A673 (cell line): ENCODE measurements at regions not wholly inside any gene's neighbourhood (a gene's known extent, or its start where the extent isn't known, plus 50 kb on each side); places are given as distances from the start of the nearest gene placed in this dataset.

Source experiments
- BruUV-seq: library from RNA; stranded (reverse); fragments of 400-500 nt; replicated peaks from 2 replicates; lab custom pipeline; 2021; lab: Mats Ljungman, UMichigan
- CTCF ChIA-PET: fragments of 300-600 bp; sonication (Branson Sonifier 250); formaldehyde crosslinking; loops from one replicate; lab custom pipeline; 2022; ENCODE audit warnings: antibody characterized with exemption; lab: Charles Lee
- POLR2A ChIA-PET: fragments of 300-600 bp; sonication (Branson Sonifier 250); formaldehyde crosslinking; loops from one replicate; lab custom pipeline; 2022; ENCODE audit warnings: antibody characterized with exemption; ENCODE audit not compliant: low non-redundant PET; lab: Charles Lee
- DNase-seq: peaks from one replicate; pipeline ENCODE4 v3.0.0-alpha.2; 2015; ENCODE audit warnings: low spot score
- H3K27ac ChIP-seq: fragments of 200-600 bp; sonication (generic); 2 replicates; pipeline ENCODE4 v1.5.1; 2016; ENCODE audit warnings: mixed run types, low read depth, mild to moderate bottlenecking, mixed read lengths, antibody characterized with exemption, low read length; ENCODE audit not compliant: poor library complexity, severe bottlenecking
- H3K27me3 ChIP-seq: fragments of 200-600 bp; sonication (generic); replicated peaks from 2 replicates; pipeline ENCODE4 v1.6.1; 2017; ENCODE audit warnings: mixed run types, low read depth, mild to moderate bottlenecking, mixed read lengths, antibody characterized with exemption, low read length; ENCODE audit not compliant: insufficient read depth, poor library complexity
- H3K36me3 ChIP-seq: fragments of 200-600 bp; sonication (generic); 2 replicates; pipeline ENCODE4 v1.6.1; 2016; ENCODE audit warnings: mixed run types, mild to moderate bottlenecking, mixed read lengths, antibody characterized with exemption, low read length; ENCODE audit not compliant: insufficient read depth, poor library complexity, severe bottlenecking
- H3K4me1 ChIP-seq: fragments of 200-600 bp; sonication (generic); 2 replicates; pipeline ENCODE4 v1.6.1; 2017; ENCODE audit warnings: mixed run types, mild to moderate bottlenecking, mixed read lengths, antibody characterized with exemption, low read length; ENCODE audit not compliant: insufficient read depth, poor library complexity, severe bottlenecking
- H3K4me3 ChIP-seq: fragments of 200-600 bp; sonication (generic); 2 replicates; pipeline ENCODE4 v1.5.1; 2016; ENCODE audit warnings: low read depth, mixed run types, mild to moderate bottlenecking, mixed read lengths, low read length; ENCODE audit not compliant: poor library complexity, severe bottlenecking
- H3K9me3 ChIP-seq: fragments of 200-600 bp; sonication (generic); 2 replicates; pipeline ENCODE4 v1.6.1; 2016; ENCODE audit warnings: mixed run types, low read depth, mild to moderate bottlenecking, mixed read lengths, antibody characterized with exemption, low read length; ENCODE audit not compliant: poor library complexity, severe bottlenecking
- EZH2 ChIP-seq: fragments of 200-600 bp; sonication (generic); IDR thresholded peaks from 2 replicates; pipeline ENCODE4 v1.6.1; 2017; ENCODE audit warnings: borderline replicate concordance, low read depth, mild to moderate bottlenecking, mixed read lengths, antibody characterized with exemption, low read length; ENCODE audit not compliant: poor library complexity, severe bottlenecking
- intact Hi-C: fragments of 100-400 bp; cut with micrococcal nuclease; formaldehyde crosslinking; loops from one replicate; pipeline ENCODE4 v1.10.0; 2022; ENCODE audit not compliant: unreplicated experiment
- TF ChIP-seq, protein P1 (sequence below): fragments of 300-800, 200-600 bp; sonication (generic); conservative IDR thresholded peaks from 2 replicates; pipeline ENCODE4 v1.5.1; 2017; ENCODE audit warnings: low read depth, mild to moderate bottlenecking, antibody characterized with exemption, low read length, moderate library complexity, mixed read lengths

DNA sequence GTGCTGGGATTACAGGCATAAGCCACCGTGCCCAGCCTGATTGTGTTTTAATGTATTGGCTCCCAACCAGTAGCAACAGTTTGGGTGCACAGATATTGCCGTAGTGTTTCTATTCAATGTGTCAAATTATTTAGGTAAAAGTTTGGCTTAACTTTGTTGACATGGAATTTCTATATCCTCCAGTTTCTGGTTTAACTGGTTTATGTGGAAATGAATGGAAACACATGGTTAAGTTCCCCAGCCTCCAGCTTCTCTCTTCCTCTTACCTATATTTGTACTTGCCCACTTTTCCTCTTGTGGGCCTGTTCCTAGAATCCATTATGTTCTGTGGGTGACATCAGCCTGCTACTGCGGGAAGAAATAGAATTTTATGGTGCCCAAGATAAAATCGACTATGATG, 53.9 kb upstream of the ESR1 start:
- ChIA-PET POLR2A (no interaction called here), CTCF (no interaction called here)
- TF ChIP-seq EZH2, result no peak
- TF ChIP-seq, protein P1, sequence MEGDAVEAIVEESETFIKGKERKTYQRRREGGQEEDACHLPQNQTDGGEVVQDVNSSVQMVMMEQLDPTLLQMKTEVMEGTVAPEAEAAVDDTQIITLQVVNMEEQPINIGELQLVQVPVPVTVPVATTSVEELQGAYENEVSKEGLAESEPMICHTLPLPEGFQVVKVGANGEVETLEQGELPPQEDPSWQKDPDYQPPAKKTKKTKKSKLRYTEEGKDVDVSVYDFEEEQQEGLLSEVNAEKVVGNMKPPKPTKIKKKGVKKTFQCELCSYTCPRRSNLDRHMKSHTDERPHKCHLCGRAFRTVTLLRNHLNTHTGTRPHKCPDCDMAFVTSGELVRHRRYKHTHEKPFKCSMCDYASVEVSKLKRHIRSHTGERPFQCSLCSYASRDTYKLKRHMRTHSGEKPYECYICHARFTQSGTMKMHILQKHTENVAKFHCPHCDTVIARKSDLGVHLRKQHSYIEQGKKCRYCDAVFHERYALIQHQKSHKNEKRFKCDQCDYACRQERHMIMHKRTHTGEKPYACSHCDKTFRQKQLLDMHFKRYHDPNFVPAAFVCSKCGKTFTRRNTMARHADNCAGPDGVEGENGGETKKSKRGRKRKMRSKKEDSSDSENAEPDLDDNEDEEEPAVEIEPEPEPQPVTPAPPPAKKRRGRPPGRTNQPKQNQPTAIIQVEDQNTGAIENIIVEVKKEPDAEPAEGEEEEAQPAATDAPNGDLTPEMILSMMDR, result no peak
- Histone ChIP-seq H3K36me3 (no peaks in the 10 kb centered on the region), H3K9me3 (no peaks in the 10 kb centered on the region), H3K27me3 (peaks cover 8% of the 10 kb centered on the region), H3K27ac (no peak overlapping the region), H3K4me1 (no peaks in the 10 kb centered on the region), H3K4me3 (no peak overlapping the region)
- BruUV-seq, result no TSS peak
- DNase-seq, result no peak
- intact Hi-C loops, result no loop called here

DNA sequence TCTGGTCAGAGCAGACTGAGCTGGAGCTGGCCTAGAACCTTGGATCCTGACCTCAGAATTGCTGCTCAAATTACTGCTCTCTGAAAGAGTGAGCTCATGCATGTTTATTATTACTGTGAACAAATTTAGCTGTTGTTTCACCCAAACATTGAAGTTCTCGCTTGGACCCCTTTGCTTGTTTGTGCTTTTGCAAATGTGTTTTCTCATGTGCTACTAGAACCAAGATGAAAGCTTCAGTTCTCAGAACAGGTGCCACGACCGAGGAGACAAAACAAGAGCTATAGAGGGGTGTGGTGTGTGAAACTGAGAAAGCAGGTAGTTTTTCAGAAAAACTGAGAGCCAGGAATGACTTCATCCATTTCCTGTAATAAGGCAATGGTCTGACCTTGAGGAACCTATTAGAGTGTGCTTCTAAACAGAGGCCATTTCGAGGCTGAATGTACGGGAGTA, 50.0 kb upstream of the ESR1 start:
- BruUV-seq, result no TSS peak
- ChIA-PET POLR2A (no interaction called here), CTCF (no interaction called here)
- Histone ChIP-seq H3K4me3 (no peak overlapping the region), H3K27ac (no peak overlapping the region), H3K27me3 (peaks cover 5% of the 10 kb centered on the region), H3K36me3 (no peaks in the 10 kb centered on the region), H3K9me3 (no peaks in the 10 kb centered on the region), H3K4me1 (no peaks in the 10 kb centered on the region)
- TF ChIP-seq, protein P1, result no peak
- TF ChIP-seq EZH2, result no peak
- no peak for DNase-seq
- intact Hi-C loops, result no loop called here
